ENCODE measurements at regions not wholly inside any gene's neighbourhood (a gene's known extent, or its start where the extent isn't known, plus 50 kb on each side); places are given as distances from the start of the nearest gene placed in this dataset.
A peak's percentile ranks its signal among the peaks of the same experiment; 100 is the strongest.

DNA sequence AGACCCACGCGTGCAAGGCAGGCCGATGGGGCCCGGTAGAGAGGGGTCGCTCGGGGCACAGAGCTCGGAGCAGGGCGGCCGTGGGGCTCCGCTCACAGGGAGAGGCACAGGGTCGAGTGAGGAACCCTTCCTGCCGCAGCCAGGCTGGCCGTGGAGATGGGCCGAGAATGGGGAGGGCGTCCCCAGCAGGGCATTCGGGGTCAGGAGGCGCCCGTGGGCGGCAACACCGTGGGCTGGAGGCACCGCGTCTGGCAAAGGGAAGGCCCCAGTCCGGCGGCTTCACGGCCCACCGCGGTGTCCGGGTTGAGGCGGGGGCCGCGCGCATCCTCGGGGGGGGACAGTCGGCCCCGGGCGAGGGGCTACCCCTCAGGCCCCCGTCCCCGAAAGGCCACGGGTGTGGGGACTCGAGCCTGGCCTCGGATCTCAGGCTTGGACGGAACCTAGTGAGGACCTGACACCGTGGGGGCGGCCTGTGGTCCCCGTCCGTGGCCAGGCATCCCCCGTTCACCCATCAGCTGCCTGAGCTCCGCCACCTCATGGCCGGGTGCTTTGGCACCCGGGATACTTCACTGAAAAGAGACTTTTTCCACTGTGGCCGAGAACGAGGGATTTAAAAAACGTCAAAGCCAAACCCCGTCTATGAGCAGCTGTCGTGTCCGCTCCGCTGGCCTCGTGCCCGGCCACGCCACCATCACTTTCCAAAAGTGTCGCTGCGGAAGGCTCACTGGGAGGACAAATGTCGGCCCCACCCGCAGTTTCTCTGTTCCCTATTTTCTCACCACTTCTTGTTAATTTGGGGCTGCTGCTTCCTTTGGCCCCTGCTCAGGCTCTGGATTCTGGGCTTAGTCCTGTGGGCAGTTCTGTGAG lies 73.6 kb downstream of the METRNL start:
- peak; percentile 24 for DNase-seq (ENCODE audit: extremely low spot score)
- CTCF ChIA-PET: interaction anchor here (1.7 kb wide), 1 partner anchor 22 kb away, joined by 4 read pairs; no protein-coding TSS in a partner anchor
- TF ChIP-seq, protein P1, sequence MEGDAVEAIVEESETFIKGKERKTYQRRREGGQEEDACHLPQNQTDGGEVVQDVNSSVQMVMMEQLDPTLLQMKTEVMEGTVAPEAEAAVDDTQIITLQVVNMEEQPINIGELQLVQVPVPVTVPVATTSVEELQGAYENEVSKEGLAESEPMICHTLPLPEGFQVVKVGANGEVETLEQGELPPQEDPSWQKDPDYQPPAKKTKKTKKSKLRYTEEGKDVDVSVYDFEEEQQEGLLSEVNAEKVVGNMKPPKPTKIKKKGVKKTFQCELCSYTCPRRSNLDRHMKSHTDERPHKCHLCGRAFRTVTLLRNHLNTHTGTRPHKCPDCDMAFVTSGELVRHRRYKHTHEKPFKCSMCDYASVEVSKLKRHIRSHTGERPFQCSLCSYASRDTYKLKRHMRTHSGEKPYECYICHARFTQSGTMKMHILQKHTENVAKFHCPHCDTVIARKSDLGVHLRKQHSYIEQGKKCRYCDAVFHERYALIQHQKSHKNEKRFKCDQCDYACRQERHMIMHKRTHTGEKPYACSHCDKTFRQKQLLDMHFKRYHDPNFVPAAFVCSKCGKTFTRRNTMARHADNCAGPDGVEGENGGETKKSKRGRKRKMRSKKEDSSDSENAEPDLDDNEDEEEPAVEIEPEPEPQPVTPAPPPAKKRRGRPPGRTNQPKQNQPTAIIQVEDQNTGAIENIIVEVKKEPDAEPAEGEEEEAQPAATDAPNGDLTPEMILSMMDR (IDR thresholded peaks at IDR 0.05; ENCODE audit: control extremely low read depth, extremely low read depth, low read depth, missing control alignments): no peak

GRCh38 chr17:83153681-83154310 lies 74.4 kb downstream of the METRNL start:
- no peak for DNase-seq (ENCODE audit: extremely low spot score)
- TF ChIP-seq, protein P1 (IDR thresholded peaks at IDR 0.05; ENCODE audit: control extremely low read depth, extremely low read depth, low read depth, missing control alignments): no peak
- CTCF ChIA-PET: interaction anchor here (1.7 kb wide), 1 partner anchor 22 kb away, joined by 4 read pairs; no protein-coding TSS in a partner anchor
- POLR2A ChIA-PET: no interaction called here

More for the DNA sequence above, 73.6 kb downstream of the METRNL start:
- POLR2A ChIA-PET: no interaction called here

GRCh38 chr17:83154311-83155127 lies 75.1 kb downstream of the METRNL start:
- TF ChIP-seq, protein P1 (IDR thresholded peaks at IDR 0.05; ENCODE audit: control extremely low read depth, extremely low read depth, low read depth, missing control alignments): no peak
- POLR2A ChIA-PET: no interaction called here
- DNase-seq (ENCODE audit: extremely low spot score): peak; percentile 16
- CTCF ChIA-PET: interaction anchor here (1.7 kb wide), 1 partner anchor 21 kb away, joined by 4 read pairs; no protein-coding TSS in a partner anchor

DNA sequence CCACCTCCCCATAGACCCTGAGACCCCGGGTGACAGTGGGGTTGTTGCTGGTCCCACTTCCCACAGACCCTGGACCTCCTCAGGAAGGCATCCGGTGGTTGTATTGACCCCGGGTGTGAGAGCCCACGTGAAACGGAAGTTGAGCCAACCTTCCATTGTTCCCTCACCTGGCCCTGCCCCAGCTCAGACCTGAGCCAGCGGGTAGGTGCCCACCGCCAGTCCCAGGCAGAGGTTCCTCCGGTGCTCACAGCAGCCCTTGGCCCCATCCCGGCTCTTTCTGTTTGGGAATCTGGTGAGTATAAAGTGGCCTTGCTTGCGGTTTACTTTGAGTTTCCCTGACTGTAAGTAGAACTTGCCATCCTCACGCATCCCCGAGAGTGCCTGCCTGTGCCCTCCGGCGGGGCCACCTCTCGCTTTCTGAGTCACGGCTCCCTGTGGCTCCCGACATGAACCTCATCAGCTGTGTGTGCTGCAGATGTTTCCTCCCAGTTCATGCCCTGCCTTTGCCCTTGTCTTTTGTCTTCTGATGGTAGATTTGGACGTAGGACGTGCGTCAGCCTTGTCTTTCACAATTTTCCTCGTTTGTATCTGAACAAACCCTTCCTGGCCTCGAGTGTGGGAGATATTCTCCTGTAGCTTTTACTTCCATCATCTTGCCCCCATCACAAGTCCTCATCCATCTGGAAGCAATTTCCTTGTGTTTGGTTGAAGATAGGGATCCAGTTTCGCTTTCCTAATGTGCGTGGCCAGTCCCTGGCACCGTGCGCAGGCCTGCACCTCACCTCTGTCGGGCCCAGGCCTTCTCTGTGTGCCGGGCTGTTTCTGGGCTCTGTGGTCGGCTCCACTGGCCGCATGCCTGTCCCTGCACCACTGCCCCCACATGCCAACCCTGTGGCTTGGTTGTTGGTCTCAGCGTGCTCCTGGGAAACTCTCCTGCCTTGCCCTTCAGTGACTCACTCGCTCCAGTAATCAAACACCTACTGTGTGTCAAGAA lies 76.0 kb downstream of the METRNL start:
- TF ChIP-seq, protein P1 (IDR thresholded peaks at IDR 0.05; ENCODE audit: control extremely low read depth, extremely low read depth, low read depth, missing control alignments): no peak
- DNase-seq (ENCODE audit: extremely low spot score): no peak
- POLR2A ChIA-PET: no interaction called here
- CTCF ChIA-PET: no interaction called here

DNA sequence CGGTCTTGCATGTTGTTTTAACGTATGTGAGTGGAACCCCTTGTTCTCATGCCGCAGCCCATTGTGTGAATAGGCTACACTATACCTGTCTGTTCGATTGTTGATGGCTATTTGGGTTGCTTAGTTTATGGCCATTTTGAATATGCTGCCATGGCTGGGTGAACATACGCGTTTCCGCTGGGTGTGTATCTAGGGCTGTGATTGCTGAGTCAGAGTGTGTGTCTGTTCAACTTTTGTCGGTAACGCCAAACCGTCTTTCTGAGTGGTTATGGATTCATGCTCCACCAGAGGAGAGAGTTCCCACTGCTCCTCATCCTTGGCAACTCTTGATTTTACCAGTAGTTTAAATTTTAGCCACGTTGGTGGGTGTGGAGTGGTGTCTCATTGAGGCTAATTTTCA lies 77.0 kb downstream of the METRNL start:
- CTCF ChIA-PET: no interaction called here
- TF ChIP-seq, protein P1 (IDR thresholded peaks at IDR 0.05; ENCODE audit: control extremely low read depth, extremely low read depth, low read depth, missing control alignments): no peak

More for the DNA sequence above, 77.0 kb downstream of the METRNL start:
- POLR2A ChIA-PET: no interaction called here
- no peak for DNase-seq (ENCODE audit: extremely low spot score)

Measured in GM10248 (cell line).